Kidney glomerular epithelial cell (primary cell): ENCODE measurements at regions not wholly inside any gene's neighbourhood (a gene's known extent, or its start where the extent isn't known, plus 50 kb on each side); places are given as distances from the start of the nearest gene placed in this dataset.
"Not testable (repeated sequence)": the region's sequence is repeated elsewhere in the genome, so short reads cannot be mapped to it uniquely, and the experiment has no call there.

ENCODE experiments used
- DNase-seq: peaks from one replicate; lab custom pipeline; 2025; lab: John Stamatoyannopoulos, UW

DNA sequence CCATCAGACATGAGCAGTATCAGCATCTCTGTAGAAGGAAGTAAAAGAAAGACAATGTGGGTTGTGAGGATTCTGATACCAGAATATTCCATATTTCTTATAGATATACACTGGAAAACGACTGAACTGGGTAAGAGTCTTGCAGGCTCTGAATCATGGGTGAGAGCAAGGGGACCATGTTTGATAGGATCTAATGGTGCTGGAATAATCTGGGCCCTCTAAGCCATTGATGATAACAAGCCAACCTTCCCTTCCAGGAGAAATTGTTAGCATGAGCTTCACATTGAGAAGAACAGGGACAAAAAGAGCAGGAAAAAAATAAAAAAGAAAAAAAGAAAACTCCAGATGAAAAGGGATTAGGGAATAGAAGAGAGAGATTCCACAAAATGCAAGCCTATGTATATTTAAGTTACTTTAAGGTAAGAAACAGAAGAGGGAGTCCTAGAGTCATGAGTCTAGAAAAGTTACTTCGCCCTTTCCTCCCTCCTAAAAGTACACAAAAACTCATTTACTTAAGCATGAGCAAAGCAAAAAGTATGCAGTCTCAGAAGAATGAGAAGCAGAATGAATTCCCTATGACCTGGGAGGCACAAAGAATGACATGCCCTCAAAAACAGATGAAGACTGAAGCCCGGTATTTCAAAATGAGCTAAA is 181.9 kb downstream of the TMEM26 start:
- DNase-seq, result peak; percentile 84

DNA sequence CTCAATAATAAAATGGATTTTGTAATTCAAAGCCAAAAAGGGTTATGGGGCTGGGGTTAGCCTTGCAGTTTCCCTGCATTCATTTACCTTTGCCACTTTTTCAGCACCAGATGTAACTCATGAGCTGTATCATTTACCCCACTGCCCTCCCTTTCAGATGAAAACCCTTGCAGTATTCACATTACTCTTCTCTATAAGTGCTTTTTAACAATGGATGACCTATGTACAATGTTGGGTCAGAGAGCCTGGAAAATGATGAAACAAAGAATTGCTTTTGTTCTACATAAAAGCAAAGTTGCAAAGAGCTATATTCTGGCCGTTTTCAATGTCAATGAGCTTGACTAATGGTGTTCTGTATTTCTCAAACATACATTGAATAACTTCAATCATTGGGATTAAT is 189.7 kb downstream of the TMEM26 start:
- DNase-seq, result no peak

DNA sequence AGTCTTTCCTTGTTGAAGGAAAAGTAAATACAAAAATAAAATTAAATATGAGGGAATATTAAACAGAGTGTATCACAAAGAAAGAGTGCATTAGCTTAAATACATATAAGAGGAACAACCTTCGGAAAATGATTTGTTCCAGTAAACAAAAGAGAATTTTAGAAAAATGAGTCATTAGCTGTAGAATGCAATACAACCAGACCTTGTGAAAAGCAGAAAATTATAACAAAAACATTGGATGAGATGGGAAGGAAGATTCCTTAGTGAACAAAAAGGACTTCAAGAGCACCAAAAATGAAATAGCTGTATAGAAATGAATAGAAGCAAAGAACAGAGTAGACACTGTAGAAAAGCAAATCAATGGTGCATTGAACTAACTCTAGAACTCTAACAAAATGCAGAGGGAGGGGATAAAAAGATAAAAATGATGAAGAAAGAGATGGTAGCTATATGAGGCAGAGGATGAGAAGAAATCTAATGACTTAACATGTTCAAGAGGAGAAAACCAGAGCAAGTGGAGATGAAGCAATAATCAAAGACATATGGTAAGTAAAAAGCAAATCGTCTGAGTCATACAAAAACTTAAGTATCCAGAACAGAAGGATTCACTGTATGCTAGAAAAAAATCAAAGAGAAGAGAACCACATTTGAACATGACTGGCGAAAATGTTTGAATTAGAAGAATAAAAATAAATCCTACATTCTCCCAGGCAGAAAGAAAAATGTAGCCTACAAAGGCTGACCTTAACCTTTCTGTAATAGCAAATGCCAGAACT is 190.5 kb downstream of the TMEM26 start:
- no peak for DNase-seq

DNA sequence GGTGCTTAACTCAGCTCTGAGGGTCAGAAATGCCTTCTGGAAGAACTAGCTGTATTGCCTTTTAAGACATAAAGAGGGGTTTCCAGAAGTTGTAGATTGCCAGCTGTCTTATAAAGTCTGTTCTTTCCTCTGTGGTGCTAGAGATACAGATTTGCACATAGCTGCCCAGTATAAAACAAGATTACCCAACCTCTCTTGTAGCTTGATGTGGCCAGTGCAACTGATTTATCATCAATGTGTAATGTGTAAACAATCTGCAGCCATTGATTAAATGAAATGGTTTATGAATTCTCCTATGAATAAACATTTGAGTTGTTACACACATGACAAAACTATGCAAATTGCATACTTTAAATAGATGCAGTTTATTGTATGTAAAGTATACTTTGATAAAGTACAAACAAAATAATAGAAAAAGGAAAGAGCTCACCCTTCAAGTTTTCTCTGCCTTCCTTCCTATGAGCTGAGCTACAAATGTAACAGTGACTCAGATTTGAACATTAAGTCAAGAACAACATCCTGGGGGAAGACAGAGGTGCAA is 195.2 kb downstream of the TMEM26 start:
- DNase-seq, result no peak

DNA sequence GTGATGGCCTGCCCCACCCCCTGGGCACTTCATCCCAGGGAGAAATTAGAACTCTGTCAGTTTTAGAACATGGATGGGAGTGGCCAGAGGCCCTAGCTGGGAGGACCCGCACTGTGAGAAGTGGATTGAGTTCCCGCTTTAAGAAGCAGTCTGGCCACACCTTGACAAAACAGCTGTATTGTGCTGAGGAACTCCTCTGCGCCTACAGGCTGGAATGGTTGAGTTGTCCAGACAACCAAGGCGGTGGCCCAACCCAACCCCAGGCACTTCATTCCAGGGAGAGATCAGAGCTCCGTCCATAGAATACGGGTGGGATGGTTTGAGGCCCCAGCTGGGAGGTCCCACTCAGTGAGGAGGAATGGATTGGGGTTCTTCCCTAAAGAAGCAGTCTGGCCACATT is 196.0 kb downstream of the TMEM26 start:
- no peak for DNase-seq

DNA sequence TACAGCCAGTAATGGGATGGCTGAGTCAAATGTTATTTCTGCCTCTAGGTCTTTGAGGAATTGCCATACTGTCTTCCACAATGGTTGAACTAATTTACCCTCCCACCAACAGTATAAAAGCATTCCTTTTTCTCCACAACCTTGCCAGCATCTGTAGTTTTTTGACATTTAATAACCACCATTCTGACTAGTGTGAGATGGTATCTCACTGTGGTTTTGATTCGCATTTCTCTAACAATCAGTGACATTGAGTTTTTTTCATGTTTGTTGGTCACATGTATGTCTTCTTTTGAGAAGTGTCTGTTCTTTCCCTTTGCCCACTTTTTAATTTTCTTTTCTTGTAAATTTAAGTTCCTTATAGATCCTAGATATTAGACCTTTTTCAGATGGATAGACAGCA is 200.9 kb downstream of the TMEM26 start:
- not testable (repeated sequence) for DNase-seq

DNA sequence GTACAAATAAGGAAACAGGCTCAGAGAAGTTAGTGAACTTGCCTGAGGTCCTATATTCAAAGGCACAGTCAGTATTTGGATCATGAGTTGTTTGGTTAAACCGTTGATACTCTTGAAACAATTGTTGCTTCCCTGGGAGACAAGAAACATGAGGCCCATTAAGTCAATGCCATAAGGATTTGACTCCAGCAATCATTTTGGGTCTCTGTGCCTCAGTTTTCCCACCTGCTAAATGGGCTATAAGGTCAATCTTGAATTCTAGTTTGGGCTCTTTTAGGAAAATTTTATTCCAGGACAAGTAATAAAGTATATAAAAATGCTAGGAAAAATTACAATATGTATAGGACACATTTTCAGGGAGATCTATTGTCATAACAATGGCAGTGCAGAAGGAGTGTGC is 202.1 kb downstream of the TMEM26 start:
- no peak for DNase-seq

DNA sequence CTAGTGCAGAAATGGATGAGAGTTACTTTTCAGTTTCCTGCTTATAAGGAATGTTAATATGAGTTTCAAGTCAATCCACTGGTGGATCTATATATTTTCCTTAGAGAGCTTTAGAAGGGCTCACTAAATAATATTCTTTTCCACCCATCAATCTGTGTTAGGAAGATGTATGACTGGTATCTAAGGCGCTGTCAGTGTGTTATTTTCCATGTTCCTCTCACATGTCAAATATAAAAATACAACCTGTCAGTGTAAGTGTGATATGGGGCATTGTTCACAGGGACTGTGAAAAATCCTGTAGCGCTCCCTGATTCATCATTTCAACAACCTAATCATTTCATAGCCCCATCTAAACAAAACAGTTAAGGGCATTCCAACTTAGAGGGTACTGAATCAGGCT is 203.1 kb downstream of the TMEM26 start:
- no peak for DNase-seq

DNA sequence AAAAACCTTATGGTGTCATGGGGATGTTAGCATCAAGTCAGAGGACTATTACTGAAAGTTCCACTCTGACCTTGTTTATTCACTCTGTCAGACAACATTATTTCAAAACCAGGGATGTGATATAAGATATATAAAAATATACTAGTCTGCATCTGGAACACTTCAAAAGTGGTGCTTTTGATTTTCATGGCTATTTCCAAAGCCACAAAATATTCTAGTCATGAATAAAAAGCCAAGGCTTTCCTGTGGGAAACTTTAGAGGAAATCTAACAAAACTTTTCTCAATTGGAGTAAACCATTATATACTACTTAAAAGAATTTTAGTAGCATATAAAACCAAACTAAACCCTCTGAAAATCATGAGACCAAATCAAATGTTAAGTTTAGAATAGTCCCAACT is 205.2 kb downstream of the TMEM26 start:
- no peak for DNase-seq

DNA sequence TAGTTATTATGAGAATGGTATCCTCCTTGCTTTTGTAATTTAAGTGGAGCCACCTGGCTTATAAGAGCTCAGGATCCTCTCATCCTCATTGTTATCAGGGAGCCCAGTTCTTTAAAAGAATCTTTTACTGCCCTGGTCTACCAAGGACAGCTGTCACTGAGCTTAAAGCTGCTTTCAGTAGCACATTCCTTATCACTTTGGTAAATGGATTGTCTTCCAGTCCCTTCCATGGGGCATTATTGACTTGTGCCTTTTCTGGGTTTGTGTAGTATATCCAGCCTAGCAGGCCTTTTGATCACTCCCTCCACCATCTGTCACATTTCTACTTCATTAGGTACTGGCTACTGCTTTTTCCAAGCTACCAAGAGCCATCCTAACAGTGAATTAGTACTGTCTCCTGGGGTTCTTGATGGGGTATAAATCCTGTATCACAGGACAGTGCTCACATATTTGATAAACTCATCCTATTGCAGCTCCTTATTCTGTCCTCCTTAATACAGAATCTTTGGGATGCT is 208.9 kb downstream of the TMEM26 start:
- DNase-seq, result no peak

DNA sequence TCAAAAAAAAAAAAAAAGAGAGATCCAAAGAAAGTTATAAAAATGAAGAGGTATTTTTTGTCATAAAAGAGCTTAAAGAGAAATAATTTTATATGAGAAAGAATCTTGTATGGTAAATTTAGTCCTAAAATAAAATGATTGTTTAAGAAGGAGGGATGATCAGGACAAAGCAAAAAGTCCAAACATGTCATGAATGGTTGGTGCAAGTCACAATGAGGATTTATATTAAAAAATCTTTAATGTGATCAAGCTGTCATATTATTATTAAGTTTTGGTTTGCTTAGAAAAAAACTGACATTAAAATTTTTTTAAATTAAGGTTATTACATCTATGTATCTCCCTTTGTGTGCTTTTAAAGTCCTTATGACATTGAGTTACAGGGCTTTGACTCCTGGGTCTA is 220.4 kb downstream of the TMEM26 start:
- no peak for DNase-seq

DNA sequence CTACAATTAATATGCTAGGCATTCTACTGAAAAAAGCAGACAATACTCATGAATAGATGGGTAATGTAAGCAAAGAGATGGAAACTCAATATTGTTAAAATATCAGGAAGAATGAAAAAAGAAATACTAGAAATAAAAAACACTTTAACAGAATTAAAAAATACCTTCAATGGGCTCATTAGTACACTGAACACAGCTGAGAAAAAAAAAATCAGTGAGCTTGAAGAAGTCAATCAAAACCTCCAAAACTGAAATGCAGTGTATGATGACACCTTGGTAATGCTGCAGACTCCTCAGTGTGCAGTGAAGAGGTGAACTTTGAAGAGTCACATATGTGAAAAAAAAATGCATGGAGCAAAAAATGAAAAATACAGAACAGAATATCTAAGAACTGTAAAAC is 227.2 kb downstream of the TMEM26 start:
- no peak for DNase-seq

DNA sequence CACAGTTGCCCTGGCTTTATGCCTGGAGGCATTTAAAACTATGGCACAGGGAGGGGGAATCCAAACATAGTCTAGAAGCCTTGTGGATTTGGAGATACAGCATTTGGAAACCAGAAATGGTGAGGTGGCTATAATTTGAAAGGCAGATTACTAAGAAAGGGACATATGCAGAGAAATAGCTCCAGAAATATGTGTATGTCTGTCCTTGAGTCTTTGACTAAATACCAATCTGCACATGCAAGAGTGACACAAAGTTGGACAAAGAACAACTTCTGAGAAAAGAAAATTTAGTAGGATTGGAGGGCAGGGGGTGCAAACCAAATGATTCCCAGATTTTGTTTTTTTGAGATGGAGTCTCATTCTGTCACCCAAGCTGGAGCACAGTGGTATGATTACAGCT is 229.6 kb downstream of the TMEM26 start:
- DNase-seq, result no peak

DNA sequence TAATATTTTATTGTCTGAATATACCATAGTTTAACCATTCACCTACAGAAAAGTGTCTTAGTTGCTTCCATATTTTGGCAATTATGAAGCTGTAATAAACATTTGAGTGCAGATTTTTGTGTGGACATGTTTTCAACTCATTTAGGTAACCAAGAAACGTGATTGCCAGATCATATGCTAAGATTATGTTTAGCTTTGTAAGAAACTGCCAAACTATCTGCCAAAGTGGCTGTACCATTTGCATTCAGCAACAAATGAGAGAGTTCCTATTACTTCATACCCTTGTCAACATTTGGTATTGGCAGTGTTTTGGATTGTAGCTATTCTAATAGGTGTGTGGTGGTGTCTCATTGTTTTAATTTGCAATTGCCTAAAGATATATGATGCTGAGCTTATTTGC is 233.5 kb downstream of the TMEM26 start:
- no peak for DNase-seq

DNA sequence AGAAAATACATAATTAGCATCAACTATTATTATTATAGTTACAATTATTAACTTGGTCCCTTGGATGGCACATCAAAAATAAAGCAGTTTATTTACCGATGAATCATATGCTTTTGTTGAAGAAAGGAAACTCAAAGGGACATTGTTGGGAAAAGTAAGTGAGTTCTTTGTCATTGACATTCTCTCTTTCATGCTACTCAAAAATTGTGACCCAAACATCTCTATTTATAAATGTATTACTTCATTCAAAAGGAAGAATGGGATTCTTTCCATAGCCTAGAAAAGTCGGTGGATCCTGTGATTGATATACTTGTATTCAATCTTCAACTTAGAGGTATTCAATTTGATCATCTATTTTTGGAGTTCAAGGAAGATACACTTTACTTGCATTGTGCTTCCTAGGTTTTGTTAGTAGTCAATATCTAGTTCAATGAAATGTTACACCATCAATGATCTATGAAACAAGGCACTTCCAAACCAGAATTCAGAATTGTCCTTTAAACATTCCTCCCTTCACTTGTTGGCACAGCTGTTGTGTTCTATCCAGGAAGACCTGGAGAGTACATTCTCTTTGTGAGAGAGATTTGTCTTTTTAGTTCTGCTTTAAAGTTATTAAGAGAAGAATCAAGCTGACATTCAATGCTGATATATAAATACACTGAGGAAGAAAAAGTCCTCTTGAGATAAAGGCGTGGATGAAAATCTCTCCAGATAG is 235.2 kb downstream of the TMEM26 start:
- DNase-seq, result no peak

DNA sequence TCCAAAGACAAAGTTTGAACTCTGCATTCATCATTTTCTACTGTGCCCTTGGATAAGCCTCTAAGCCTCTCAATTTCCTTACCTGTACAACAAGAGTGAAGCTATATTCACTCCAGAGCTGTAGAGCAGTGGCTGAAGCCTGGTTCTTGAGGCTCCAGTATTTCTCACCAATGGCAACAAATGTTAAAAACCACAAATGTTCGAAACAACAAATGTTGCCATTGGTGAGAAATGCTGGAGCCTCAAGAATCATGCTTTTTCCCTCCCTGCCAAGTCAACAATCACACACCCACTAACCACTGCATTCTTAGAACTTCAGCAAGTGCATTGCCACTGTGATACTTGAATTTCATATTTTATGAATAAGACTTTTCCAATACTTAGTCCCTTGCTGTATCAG is 237.9 kb downstream of the TMEM26 start:
- DNase-seq, result no peak

DNA sequence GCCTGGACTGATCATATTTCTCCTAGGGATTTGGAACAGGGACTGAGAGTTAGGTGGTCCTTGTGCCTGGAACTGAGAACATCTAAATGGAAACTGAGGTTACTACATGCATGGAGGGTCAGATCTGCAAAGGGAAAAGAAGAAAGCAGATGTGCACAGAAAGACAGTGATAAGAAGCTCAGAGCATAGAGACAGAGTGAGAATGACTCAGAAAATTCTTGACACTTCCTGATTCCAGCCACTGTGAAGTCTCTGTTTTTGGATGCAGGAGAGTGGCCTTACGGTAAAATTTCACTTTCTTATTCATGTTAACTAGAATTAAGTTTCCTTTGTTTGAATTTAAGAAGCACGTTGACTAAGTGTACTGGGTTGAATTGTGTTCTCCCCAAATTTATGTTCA is 241.7 kb downstream of the TMEM26 start:
- no peak for DNase-seq

DNA sequence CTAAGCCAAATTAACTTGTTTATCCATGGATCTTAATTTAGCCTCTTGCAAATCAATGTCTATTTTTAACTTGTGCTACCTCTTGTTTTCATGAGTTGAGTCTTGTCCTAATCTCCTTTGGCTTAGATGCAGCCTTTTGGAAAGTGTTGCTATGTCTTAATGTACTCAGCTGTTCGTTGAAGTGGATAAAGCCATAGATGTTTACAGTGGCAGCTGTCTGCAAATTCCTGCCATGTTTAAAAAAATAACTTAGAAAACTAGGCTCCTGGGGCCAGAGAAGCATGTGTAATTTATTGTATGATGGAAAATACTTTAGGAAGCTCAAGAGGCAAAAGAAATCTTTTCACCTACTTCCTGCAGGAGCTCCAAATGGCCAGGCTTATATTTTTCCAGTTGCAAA is 253.1 kb upstream of the RHOBTB1 start:
- no peak for DNase-seq

DNA sequence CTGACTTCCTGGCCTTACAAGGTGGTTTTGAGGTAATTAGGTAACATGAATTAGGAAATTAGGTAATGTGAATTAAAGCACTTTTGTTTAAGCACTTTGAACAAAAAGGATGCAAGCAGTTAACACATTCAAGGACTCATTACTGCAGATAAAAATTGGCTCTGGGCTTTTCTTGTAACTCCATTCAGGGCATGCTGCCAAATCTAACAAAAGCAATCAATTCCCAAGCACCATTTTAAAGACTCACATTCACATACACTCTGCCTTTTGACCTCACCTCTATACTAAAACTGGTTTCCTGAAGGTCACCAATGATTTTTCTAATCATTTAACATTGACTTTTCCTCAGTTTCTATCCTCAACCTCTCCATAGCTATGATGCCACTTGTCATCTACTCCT is 251.2 kb upstream of the RHOBTB1 start:
- DNase-seq, result no peak

DNA sequence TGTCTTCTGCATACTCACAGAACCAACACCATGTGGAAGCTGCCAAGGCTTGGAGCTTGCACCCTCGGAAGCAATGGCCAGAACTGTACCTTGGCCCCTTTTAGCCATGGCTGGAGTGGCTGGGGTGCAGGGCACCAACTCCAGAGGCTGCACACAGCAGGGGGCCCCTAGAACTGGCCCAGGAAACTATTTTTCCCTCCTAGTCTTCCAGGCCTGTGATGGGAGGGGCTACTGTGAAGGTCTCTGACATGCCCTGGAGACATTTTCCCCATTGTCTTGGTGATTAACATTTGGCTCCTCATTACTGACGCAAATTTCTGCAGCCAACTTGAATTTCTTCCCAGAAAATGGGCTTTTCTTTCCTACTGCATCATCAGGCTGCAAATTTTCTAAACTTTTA is 248.6 kb upstream of the RHOBTB1 start:
- not testable (repeated sequence) for DNase-seq

DNA sequence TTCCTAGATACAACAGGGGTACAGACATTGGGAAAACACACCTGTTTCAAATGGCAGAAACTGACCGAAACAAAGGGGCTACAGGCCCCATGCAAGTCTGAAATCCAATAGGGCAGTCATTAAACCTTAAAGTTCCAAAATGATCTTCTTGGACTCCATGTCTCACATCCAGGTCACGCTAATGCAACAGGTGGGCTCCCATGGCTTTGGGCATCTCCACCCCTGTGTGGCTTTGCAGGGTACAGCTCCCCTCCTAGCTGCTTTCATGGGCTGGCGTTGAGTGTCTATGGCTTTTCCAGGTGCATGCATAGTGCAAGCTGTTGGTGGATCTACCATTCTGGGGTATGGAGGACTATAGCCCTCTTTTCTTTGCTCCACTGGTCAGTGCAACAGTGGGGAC is 248.1 kb upstream of the RHOBTB1 start:
- no peak for DNase-seq

DNA sequence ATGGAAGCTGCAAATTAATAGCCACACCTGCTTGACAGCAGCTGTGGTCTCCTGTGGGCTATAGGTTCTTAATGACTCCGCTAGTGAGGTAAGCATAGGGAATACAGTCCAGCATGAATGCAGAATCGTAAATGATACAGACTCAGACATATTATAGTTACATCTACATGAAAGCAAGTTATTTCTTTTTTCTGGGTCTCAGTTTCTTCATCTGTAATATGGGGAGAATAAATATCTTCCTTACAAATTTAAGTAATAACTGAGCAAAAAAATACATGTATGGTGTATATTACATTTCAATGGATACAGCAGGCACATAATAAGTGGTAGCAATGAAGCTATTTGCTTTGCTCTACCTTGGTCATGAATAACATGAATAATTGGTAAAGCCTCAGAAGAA is 245.9 kb upstream of the RHOBTB1 start:
- DNase-seq, result no peak

DNA sequence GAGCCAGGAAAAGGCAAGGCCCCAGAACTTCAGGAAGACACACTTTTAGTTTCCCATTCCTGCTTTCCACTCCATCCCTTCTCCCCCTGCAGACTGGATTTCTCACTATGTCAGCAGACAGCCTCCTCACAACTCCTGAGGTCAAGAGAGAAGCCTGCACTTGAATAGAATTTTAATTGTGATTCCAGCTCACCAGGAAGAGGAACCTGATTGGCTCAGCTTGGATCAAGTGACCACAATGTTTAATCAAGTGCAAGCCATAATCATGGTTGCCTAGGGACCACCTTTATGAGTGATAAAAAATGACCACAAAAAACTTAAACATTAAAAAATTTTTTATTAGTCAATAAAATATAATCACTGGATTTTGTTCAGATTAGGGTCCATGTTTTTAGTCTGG is 244.7 kb upstream of the RHOBTB1 start:
- no peak for DNase-seq
